ENCODE measurements at regions not wholly inside any gene's neighbourhood (a gene's known extent, or its start where the extent isn't known, plus 50 kb on each side); places are given as distances from the start of the nearest gene placed in this dataset.
A peak's percentile ranks its signal among the peaks of the same experiment; 100 is the strongest.

DNA sequence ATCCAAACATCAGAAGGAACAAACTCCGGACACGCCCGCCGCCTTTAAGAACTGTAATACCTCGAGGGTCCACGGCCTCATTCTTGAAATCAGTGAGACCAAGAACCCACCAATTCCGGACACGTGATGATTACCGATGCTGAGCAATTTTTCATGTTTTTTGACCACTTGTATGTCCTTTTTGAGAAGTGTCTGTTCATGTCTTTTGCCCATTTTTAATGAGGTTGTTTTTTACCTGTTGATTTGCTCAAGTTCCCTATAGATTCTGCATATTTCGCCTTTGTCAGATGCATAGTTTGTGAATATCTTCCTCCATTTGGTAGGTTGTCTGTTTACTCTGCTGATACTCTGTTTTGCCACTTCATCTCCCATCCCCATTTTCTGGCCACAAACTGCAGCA, 150.4 kb downstream of the IRS1 start:
- POLR2A ChIA-PET (ENCODE audit: low non-redundant PET) = no interaction called here
- H3K27me3 ChIP-seq (replicated peaks; ENCODE audit: insufficient read depth, low read depth, low read length, poor library complexity) = no peaks in the 10 kb centered on the region
- CTCF ChIA-PET = no interaction called here
- H3K36me3 ChIP-seq (ENCODE audit: insufficient read depth, low read length, poor library complexity, severe bottlenecking) = no peaks in the 10 kb centered on the region
- H3K4me3 ChIP-seq (ENCODE audit: low read depth, low read length, poor library complexity, severe bottlenecking) = peak overlapping the region; percentile 1
- no peak for DNase-seq (ENCODE audit: low spot score)
- peak overlapping the region; percentile 79 for H3K27ac ChIP-seq (ENCODE audit: low read depth, low read length, poor library complexity, severe bottlenecking)
- intact Hi-C loops (cut with micrococcal nuclease; ENCODE audit: unreplicated experiment) = no loop called here
- H3K4me1 ChIP-seq (ENCODE audit: insufficient read depth, low read length, poor library complexity, severe bottlenecking) = peaks cover 45% of the 10 kb centered on the region
- no TSS peak for BruUV-seq (replicated peaks)
- TF ChIP-seq, protein P1, sequence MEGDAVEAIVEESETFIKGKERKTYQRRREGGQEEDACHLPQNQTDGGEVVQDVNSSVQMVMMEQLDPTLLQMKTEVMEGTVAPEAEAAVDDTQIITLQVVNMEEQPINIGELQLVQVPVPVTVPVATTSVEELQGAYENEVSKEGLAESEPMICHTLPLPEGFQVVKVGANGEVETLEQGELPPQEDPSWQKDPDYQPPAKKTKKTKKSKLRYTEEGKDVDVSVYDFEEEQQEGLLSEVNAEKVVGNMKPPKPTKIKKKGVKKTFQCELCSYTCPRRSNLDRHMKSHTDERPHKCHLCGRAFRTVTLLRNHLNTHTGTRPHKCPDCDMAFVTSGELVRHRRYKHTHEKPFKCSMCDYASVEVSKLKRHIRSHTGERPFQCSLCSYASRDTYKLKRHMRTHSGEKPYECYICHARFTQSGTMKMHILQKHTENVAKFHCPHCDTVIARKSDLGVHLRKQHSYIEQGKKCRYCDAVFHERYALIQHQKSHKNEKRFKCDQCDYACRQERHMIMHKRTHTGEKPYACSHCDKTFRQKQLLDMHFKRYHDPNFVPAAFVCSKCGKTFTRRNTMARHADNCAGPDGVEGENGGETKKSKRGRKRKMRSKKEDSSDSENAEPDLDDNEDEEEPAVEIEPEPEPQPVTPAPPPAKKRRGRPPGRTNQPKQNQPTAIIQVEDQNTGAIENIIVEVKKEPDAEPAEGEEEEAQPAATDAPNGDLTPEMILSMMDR (conservative IDR thresholded peaks at IDR 0.05; ENCODE audit: low read depth, low read length) = no peak
- no peak for TF ChIP-seq EZH2 (IDR thresholded peaks at IDR 0.05; ENCODE audit: borderline replicate concordance, low read depth, low read length, poor library complexity, severe bottlenecking)
- H3K9me3 ChIP-seq (ENCODE audit: low read depth, low read length, poor library complexity, severe bottlenecking) = peaks cover 7% of the 10 kb centered on the region

DNA sequence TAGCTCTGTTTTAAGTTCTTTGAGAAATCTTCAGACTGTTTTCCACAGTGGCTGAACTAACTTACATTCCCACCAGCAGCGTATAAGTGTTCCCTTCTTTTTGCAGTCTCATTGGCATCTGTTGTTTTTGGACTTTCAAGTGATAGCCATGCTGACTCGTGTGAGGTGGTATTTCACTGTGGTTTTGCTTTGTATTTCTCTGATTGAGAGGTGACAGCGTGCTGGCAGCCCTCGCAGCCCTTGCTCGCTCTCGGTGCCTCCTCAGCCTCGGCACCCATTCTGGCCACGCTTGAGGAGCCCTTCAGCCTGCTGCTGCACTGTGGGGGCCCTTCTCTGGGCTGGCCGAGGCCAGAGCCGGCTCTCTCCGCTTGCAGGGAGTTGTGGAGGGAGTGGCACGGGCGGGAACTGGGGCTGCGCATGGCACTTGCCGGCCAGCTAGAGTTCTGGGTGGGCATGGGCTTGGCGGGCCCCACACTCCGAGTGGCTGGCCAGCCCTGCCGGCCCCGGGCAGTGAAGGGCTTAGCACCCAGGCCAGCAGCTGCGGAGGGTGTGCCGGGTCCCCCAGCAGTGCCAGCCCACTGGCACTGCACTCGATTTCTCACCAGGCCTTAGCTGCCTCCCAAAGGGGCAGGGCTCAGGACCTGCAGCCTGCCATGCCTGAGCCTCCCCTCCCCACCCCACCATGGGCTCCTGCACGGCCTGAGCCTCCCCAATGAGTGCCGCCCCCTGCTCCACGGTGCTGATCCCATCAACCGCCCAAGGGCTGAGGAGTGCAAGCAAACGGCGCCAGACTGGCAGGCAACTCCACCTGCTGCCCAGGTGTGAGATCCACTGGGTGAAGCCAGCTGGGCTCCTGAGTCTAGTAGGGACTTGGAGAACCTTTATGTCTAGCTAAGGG, 151.8 kb downstream of the IRS1 start:
- DNase-seq (ENCODE audit: low spot score) = no peak
- TF ChIP-seq, protein P1 (conservative IDR thresholded peaks at IDR 0.05; ENCODE audit: low read depth, low read length) = no peak
- no peak for TF ChIP-seq EZH2 (IDR thresholded peaks at IDR 0.05; ENCODE audit: borderline replicate concordance, low read depth, low read length, poor library complexity, severe bottlenecking)
- no peak overlapping the region for H3K27ac ChIP-seq (ENCODE audit: low read depth, low read length, poor library complexity, severe bottlenecking)
- no TSS peak for BruUV-seq (replicated peaks)
- no peaks in the 10 kb centered on the region for H3K36me3 ChIP-seq (ENCODE audit: insufficient read depth, low read length, poor library complexity, severe bottlenecking)
- no peaks in the 10 kb centered on the region for H3K27me3 ChIP-seq (replicated peaks; ENCODE audit: insufficient read depth, low read depth, low read length, poor library complexity)
- no peak overlapping the region for H3K4me3 ChIP-seq (ENCODE audit: low read depth, low read length, poor library complexity, severe bottlenecking)
- peaks cover 7% of the 10 kb centered on the region for H3K9me3 ChIP-seq (ENCODE audit: low read depth, low read length, poor library complexity, severe bottlenecking)
- peaks cover 34% of the 10 kb centered on the region for H3K4me1 ChIP-seq (ENCODE audit: insufficient read depth, low read length, poor library complexity, severe bottlenecking)
- intact Hi-C loops (cut with micrococcal nuclease; ENCODE audit: unreplicated experiment) = no loop called here
- ChIA-PET CTCF (no interaction called here), POLR2A (ENCODE audit: low non-redundant PET) (no interaction called here)

DNA sequence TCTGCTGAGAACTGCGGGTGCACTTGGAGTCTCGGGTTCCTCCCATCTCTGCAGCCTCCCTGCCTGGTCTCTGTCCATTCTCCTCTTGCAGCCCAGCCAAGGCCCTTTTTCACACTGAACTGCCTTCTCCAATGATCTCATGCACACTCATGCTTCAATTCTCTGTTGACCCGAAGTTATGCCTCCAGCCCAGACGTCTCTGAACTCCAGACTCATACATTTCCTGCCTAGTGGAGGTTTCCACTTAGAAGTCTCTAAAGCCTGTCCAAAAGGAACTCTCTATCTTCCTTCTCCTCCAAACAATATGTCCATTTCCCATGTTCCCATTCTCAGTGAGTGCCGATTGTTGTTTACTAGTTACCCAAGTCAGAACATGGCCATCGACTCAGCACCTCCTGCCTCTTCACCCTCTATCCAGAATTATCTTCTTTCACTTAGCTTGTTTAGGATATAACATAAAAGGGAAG, 155.2 kb downstream of the IRS1 start:
- peaks cover 2% of the 10 kb centered on the region for H3K4me1 ChIP-seq (ENCODE audit: insufficient read depth, low read length, poor library complexity, severe bottlenecking)
- H3K36me3 ChIP-seq (ENCODE audit: insufficient read depth, low read length, poor library complexity, severe bottlenecking) = no peaks in the 10 kb centered on the region
- intact Hi-C loops (cut with micrococcal nuclease; ENCODE audit: unreplicated experiment) = no loop called here
- TF ChIP-seq EZH2 (IDR thresholded peaks at IDR 0.05; ENCODE audit: borderline replicate concordance, low read depth, low read length, poor library complexity, severe bottlenecking) = no peak
- TF ChIP-seq, protein P1 (conservative IDR thresholded peaks at IDR 0.05; ENCODE audit: low read depth, low read length) = no peak
- CTCF ChIA-PET = no interaction called here
- H3K4me3 ChIP-seq (ENCODE audit: low read depth, low read length, poor library complexity, severe bottlenecking) = no peak overlapping the region
- POLR2A ChIA-PET (ENCODE audit: low non-redundant PET) = no interaction called here
- no peaks in the 10 kb centered on the region for H3K27me3 ChIP-seq (replicated peaks; ENCODE audit: insufficient read depth, low read depth, low read length, poor library complexity)
- H3K27ac ChIP-seq (ENCODE audit: low read depth, low read length, poor library complexity, severe bottlenecking) = no peak overlapping the region
- no TSS peak for BruUV-seq (replicated peaks)
- peaks cover 10% of the 10 kb centered on the region for H3K9me3 ChIP-seq (ENCODE audit: low read depth, low read length, poor library complexity, severe bottlenecking)
- DNase-seq (ENCODE audit: low spot score) = no peak

Measured in A673 (cell line).